Thyroid gland (tissue), 4 donors: ENCODE measurements at regions not wholly inside any gene's neighbourhood (a gene's known extent, or its start where the extent isn't known, plus 50 kb on each side); places are given as distances from the start of the nearest gene placed in this dataset.

Experiments
- DNase-seq, 2 donors: peaks; one replicate each; pipeline ENCODE4 v3.0.0-alpha.2; 2019
- H3K27ac ChIP-seq, 3 donors: fragments of 200-600 bp; sonication (generic); 1 replicate in 2 of 3; 2 replicates in 1 of 3; pipeline ENCODE4 v1.5.1; 2016 to 2019; ENCODE audit warnings: mild to moderate bottlenecking in 1 of 3, moderate library complexity in 1 of 3
- H3K27me3 ChIP-seq: fragments of 200-600 bp; sonication (generic); one replicate; pipeline ENCODE4 v1.5.1; 2019
- H3K36me3 ChIP-seq, 2 donors: fragments of 200-600 bp; sonication (generic); one replicate each; pipeline ENCODE4 v1.5.1; 2016 to 2019
- H3K4me1 ChIP-seq, 2 donors: fragments of 200-600 bp; sonication (generic); one replicate each; pipeline ENCODE4 v1.5.1; 2017 to 2019
- H3K4me3 ChIP-seq, 3 donors: fragments of 200-600 bp; sonication (generic); replicated peaks in 1 of 3; 1 replicate in 2 of 3; 2 replicates in 1 of 3; pipeline ENCODE4 v1.5.1; 2016; ENCODE audit warnings: mild to moderate bottlenecking in 1 of 3
- H3K9me3 ChIP-seq: fragments of 200-600 bp; sonication (generic); one replicate; pipeline ENCODE4 v1.5.1; 2017
- POLR2A ChIP-seq, 2 donors: fragments of 450-650 bp; IDR thresholded peaks; one replicate each; pipeline ENCODE4 v1.6.1; 2017; ENCODE audit warnings: antibody characterized with exemption in 2 of 2, mild to moderate bottlenecking in 2 of 2, moderate library complexity in 1 of 2
- WGBS, 2 donors: methylation state at CpG; one replicate each; pipeline ENCODE4 v1.1.5; 2017; 5-methylcytosine and 5-hydroxymethylcytosine counted together
- intact Hi-C: fragments of 100-400 bp; cut with DNase I; formaldehyde crosslinking; loops from one replicate; pipeline ENCODE4 v1.15.1; 2023
- TF ChIP-seq, protein P1 (sequence below), 6 experiments: fragments of 200-600 bp in 3 of 6; fragments of 450-650 bp in 3 of 6; sonication (generic) in 3 of 6; IDR thresholded peaks; one replicate each; pipeline ENCODE4 v1.5.1; 2016 to 2019; ENCODE audit warnings: antibody characterized with exemption in 6 of 6, mild to moderate bottlenecking in 2 of 6, inconsistent platforms in 1 of 6, moderate library complexity in 1 of 6

DNA sequence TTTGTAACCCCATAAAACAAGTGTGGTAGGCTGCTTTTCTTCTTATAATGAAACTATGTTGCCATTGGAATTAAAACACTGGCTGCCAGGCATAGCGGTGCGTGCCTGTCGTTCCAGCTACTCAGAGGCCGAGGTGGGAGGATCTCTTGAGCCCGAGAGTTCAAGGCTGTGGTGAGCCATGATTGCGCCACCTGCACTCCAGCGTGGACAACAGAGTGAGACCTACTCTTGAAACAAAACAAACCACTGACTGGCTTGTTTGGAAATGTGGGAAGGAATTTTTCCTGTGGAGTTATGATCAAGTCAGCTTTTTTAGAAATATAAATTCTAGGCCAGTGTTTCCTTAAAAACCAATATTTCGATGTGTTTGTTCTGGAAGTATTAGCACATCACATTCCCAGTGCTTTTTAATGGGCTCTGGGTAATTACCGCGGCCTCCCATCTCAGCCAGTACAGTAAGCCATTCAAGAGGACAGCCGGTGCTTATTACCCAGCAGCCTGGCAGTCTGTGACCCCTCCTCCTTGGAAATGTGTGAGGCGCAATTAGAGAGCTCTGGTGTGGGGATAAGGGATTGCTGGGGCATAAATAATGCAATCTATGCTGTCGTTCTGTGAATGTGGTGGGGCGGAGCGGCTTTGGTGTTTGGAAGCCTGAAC lies 58.3 kb upstream of the TRAK1 start:
- 43 to 44% methylated on average over 15 of the region's 15 CpGs for WGBS, 2 donors
- TF ChIP-seq, protein P1, sequence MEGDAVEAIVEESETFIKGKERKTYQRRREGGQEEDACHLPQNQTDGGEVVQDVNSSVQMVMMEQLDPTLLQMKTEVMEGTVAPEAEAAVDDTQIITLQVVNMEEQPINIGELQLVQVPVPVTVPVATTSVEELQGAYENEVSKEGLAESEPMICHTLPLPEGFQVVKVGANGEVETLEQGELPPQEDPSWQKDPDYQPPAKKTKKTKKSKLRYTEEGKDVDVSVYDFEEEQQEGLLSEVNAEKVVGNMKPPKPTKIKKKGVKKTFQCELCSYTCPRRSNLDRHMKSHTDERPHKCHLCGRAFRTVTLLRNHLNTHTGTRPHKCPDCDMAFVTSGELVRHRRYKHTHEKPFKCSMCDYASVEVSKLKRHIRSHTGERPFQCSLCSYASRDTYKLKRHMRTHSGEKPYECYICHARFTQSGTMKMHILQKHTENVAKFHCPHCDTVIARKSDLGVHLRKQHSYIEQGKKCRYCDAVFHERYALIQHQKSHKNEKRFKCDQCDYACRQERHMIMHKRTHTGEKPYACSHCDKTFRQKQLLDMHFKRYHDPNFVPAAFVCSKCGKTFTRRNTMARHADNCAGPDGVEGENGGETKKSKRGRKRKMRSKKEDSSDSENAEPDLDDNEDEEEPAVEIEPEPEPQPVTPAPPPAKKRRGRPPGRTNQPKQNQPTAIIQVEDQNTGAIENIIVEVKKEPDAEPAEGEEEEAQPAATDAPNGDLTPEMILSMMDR (IDR thresholded peaks at IDR 0.05) = no peak
- peak in 1 of 2 donors; percentile 5 for TF ChIP-seq POLR2A (IDR thresholded peaks at IDR 0.05)
- intact Hi-C loops = no loop called here
- Histone ChIP-seq H3K27ac (peak overlapping the region; percentile 70 to 97 (median 96)), H3K36me3 (no peaks in the 10 kb centered on the region), H3K27me3 (no peaks in the 10 kb centered on the region), H3K9me3 (no peaks in the 10 kb centered on the region), H3K4me1 (peaks cover 65 to 66% of the 10 kb centered on the region in 2 donors), H3K4me3 (no peak overlapping the region)
- peak; percentile 80 to 82 for DNase-seq

DNA sequence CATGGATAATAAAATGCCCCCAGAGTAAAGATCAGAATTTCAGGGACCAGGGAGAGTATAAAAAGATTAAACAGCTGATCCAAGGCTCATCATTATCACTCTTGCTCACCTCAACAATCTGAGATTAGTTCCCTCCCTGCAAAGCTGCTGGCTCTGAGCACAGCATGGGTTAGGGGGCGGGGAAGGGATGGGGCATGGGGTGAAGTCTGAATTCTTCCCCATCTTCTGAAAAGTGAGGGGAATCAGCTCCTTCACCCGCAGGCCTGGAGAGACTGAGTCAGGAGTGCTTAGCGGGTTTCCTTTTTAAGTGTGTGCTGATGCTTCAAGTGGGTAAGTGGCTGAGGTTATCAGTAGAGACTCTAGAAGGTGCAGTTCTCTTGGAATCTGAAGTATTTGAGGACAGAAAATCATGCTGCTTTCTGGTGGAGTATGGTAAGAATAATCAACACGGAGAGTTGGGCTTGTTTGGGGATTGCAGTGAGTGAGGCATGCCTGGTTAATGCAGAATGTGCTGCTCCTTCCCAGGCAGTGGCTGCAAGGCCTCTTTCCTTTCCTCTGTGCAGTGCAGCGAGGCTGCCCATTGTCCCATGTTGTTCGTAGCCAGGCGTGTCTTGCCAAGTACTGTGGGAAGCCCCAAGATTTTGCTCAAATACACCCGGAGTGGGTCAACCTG lies 59.2 kb upstream of the TRAK1 start:
- Histone ChIP-seq H3K9me3 (no peaks in the 10 kb centered on the region), H3K27ac (peak overlapping the region; percentile 70 to 97 (median 96)), H3K27me3 (no peaks in the 10 kb centered on the region), H3K4me3 (no peak overlapping the region), H3K4me1 (peaks cover 57% of the 10 kb centered on the region in 2 donors), H3K36me3 (no peaks in the 10 kb centered on the region)
- intact Hi-C loops = no loop called here
- peak in 1 of 2 donors; percentile 38 for TF ChIP-seq POLR2A (IDR thresholded peaks at IDR 0.05)
- TF ChIP-seq, protein P1 (IDR thresholded peaks at IDR 0.05) = no peak
- peak; percentile 80 to 85 for DNase-seq
- 21% methylated on average over 8 of the region's 8 CpGs for WGBS, 2 donors

DNA sequence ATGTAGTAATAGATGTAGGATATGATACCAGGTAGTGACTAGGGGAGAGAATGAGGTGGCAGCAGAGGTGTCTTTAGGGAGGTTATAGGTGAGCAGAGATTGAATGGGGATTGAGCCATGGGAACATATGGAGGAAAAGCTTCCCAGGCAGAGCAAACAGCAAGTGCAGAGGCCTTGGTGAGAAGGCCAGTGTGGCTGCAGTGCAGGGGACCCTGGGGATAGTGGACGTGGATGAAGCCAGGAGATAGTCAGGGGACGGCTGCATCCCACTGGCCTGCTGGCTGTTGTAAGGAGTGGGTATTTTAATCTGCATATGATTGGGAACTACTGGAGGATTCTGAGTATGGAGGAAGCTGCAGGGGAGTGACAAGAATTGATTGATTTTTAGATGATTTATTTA lies 62.7 kb upstream of the TRAK1 start:
- H3K27ac ChIP-seq = peak overlapping the region in 1 of 3 donors; percentile 83
- H3K27me3 ChIP-seq = no peaks in the 10 kb centered on the region
- H3K4me3 ChIP-seq = no peak overlapping the region
- 86 to 98% methylated on average over 2 of the region's 2 CpGs for WGBS, 2 donors
- intact Hi-C loops = no loop called here
- DNase-seq = no peak
- no peak for TF ChIP-seq POLR2A (IDR thresholded peaks at IDR 0.05)
- TF ChIP-seq, protein P1 (IDR thresholded peaks at IDR 0.05) = no peak
- H3K9me3 ChIP-seq = no peaks in the 10 kb centered on the region
- H3K4me1 ChIP-seq = peaks cover 50 to 56% of the 10 kb centered on the region in 2 donors
- H3K36me3 ChIP-seq = no peaks in the 10 kb centered on the region

DNA sequence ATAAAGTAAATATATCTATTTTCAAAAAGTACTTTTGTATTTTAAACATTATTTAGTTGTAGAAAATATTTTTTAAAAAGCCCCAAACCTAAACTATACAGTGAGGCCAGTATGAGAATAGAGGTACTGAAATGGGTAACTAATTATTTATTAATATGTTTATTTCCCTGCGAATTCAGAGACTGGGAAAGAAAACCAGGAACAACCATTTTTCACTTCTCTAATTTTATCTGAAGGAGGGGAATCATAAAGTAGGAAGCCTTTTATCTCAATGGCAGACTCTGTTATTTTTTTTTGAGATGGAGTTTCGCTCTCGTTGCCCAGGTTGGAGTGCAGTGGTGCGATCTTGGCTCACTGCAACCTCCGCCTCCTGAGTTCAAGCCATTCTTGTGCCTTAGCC lies 63.6 kb upstream of the TRAK1 start:
- H3K27me3 ChIP-seq = no peaks in the 10 kb centered on the region
- H3K27ac ChIP-seq = peak overlapping the region in 1 of 3 donors; percentile 83
- DNase-seq = no peak
- WGBS, 2 donors = 83 to 94% methylated on average over 5 of the region's 5 CpGs
- no peak for TF ChIP-seq POLR2A (IDR thresholded peaks at IDR 0.05)
- TF ChIP-seq, protein P1 (IDR thresholded peaks at IDR 0.05) = no peak
- H3K36me3 ChIP-seq = no peaks in the 10 kb centered on the region
- intact Hi-C loops = no loop called here
- H3K9me3 ChIP-seq = no peaks in the 10 kb centered on the region
- peaks cover 44 to 47% of the 10 kb centered on the region in 2 donors for H3K4me1 ChIP-seq
- no peak overlapping the region for H3K4me3 ChIP-seq
